ENCODE measurements at regions not wholly inside any gene's neighbourhood (a gene's known extent, or its start where the extent isn't known, plus 50 kb on each side); places are given as distances from the start of the nearest gene placed in this dataset.

- in situ Hi-C loops (cut with HindIII; ENCODE audit: low sequenced_read_pairs): no loop called here
- no peak for DNase-seq (ENCODE audit: low read depth, low spot score)
- no peak overlapping the region for H3K4me3 ChIP-seq (ENCODE audit: low read depth, low read length)
- no peak for TF ChIP-seq CTCF (IDR thresholded peaks at IDR 0.05; ENCODE audit: low read depth, low read length)
Measured at GRCh38 chr16:80202831-80203413, 337.9 kb upstream of the DYNLRB2 start.

- in situ Hi-C loops (cut with HindIII; ENCODE audit: low sequenced_read_pairs): no loop called here
- H3K4me3 ChIP-seq (ENCODE audit: low read depth, low read length): no peak overlapping the region
- no peak for TF ChIP-seq CTCF (IDR thresholded peaks at IDR 0.05; ENCODE audit: low read depth, low read length)
- no peak for DNase-seq (ENCODE audit: low read depth, low spot score)
Measured at GRCh38 chr16:80200079-80200478, 340.7 kb upstream of the DYNLRB2 start.

GRCh38 chr16:80199614-80200013 lies 341.2 kb upstream of the DYNLRB2 start:
- in situ Hi-C loops (cut with HindIII; ENCODE audit: low sequenced_read_pairs): no loop called here
- no peak for TF ChIP-seq CTCF (IDR thresholded peaks at IDR 0.05; ENCODE audit: low read depth, low read length)
- no peak overlapping the region for H3K4me3 ChIP-seq (ENCODE audit: low read depth, low read length)
- DNase-seq (ENCODE audit: low read depth, low spot score): no peak

- in situ Hi-C loops (cut with HindIII; ENCODE audit: low sequenced_read_pairs): no loop called here
- DNase-seq (ENCODE audit: low read depth, low spot score): peak; percentile 54
- no peak for TF ChIP-seq CTCF (IDR thresholded peaks at IDR 0.05; ENCODE audit: low read depth, low read length)
- no peak overlapping the region for H3K4me3 ChIP-seq (ENCODE audit: low read depth, low read length)
Measured at GRCh38 chr16:80198311-80199299, 342.2 kb upstream of the DYNLRB2 start.

- H3K4me3 ChIP-seq (ENCODE audit: low read depth, low read length): no peak overlapping the region
- DNase-seq (ENCODE audit: low read depth, low spot score): peak; percentile 94
- in situ Hi-C loops (cut with HindIII; ENCODE audit: low sequenced_read_pairs): no loop called here
- no peak for TF ChIP-seq CTCF (IDR thresholded peaks at IDR 0.05; ENCODE audit: low read depth, low read length)
Measured at GRCh38 chr16:80197741-80198201, 343.0 kb upstream of the DYNLRB2 start.

- DNase-seq (ENCODE audit: low read depth, low spot score): no peak
- TF ChIP-seq CTCF (IDR thresholded peaks at IDR 0.05; ENCODE audit: low read depth, low read length): no peak
- H3K4me3 ChIP-seq (ENCODE audit: low read depth, low read length): no peak overlapping the region
- in situ Hi-C loops (cut with HindIII; ENCODE audit: low sequenced_read_pairs): no loop called here
Measured at GRCh38 chr16:80191928-80192327, 348.9 kb upstream of the DYNLRB2 start.
